Stimulated activated CD8-positive, alpha-beta memory T cell treated with anti-CD3 and anti-CD28 coated beads, Interleukin-12 subunit alpha, Interleukin-12 subunit beta, amount 100 ng/mL, for 1 hour (primary cell): ENCODE measurements at regions not wholly inside any gene's neighbourhood (a gene's known extent, or its start where the extent isn't known, plus 50 kb on each side); places are given as distances from the start of the nearest gene placed in this dataset.

ENCODE experiments used
- DNase-seq: peaks from one replicate; pipeline ENCODE4 v3.0.0-alpha.2; 2020; ENCODE audit warnings: low read depth

- no peak for DNase-seq
These were observed 491.5 kb upstream of the TGFBR2 start for GRCh38 chr3:30114918-30115317.

- no peak for DNase-seq
These were observed 484.0 kb upstream of the TGFBR2 start for GRCh38 chr3:30122359-30122758.

GRCh38 chr3:30123224-30123623, 483.2 kb upstream of the TGFBR2 start:
- no peak for DNase-seq

- no peak for DNase-seq
These were observed 482.6 kb upstream of the TGFBR2 start for GRCh38 chr3:30123755-30124154.

- no peak for DNase-seq
These were observed 481.7 kb upstream of the TGFBR2 start for GRCh38 chr3:30124435-30125370.

- no peak for DNase-seq
These were observed 476.6 kb upstream of the TGFBR2 start for GRCh38 chr3:30129765-30130164.

- no peak for DNase-seq
These were observed 476.0 kb upstream of the TGFBR2 start for GRCh38 chr3:30130391-30130790.

GRCh38 chr3:30131191-30131590, 475.2 kb upstream of the TGFBR2 start:
- no peak for DNase-seq

GRCh38 chr3:30135190-30135589, 471.2 kb upstream of the TGFBR2 start:
- DNase-seq: no peak

GRCh38 chr3:30139283-30139682, 467.1 kb upstream of the TGFBR2 start:
- DNase-seq: no peak

- DNase-seq: no peak
These were observed 465.9 kb upstream of the TGFBR2 start for GRCh38 chr3:30140356-30141075.

- DNase-seq: no peak
These were observed 465.2 kb upstream of the TGFBR2 start for GRCh38 chr3:30141178-30141581.

GRCh38 chr3:30141927-30142326, 464.5 kb upstream of the TGFBR2 start:
- DNase-seq: no peak

- no peak for DNase-seq
These were observed 463.5 kb upstream of the TGFBR2 start for GRCh38 chr3:30142946-30143345.

- DNase-seq: no peak
These were observed 461.1 kb upstream of the TGFBR2 start for GRCh38 chr3:30145281-30145680.

GRCh38 chr3:30146978-30147377, 459.4 kb upstream of the TGFBR2 start:
- DNase-seq: no peak

GRCh38 chr3:30154853-30155252, 451.5 kb upstream of the TGFBR2 start:
- no peak for DNase-seq

GRCh38 chr3:30155755-30156154, 450.6 kb upstream of the TGFBR2 start:
- no peak for DNase-seq

- DNase-seq: no peak
These were observed 449.6 kb upstream of the TGFBR2 start for GRCh38 chr3:30156586-30157498.

GRCh38 chr3:30161375-30161774, 445.0 kb upstream of the TGFBR2 start:
- DNase-seq: no peak

- no peak for DNase-seq
These were observed 443.8 kb upstream of the TGFBR2 start for GRCh38 chr3:30162579-30162978.

GRCh38 chr3:30166535-30166934, 439.9 kb upstream of the TGFBR2 start:
- DNase-seq: no peak
